Esophagus muscularis mucosa (tissue), 4 donors: ENCODE measurements at regions not wholly inside any gene's neighbourhood (a gene's known extent, or its start where the extent isn't known, plus 50 kb on each side); places are given as distances from the start of the nearest gene placed in this dataset.

Experiments
- DNase-seq: peaks from one replicate; pipeline ENCODE4 v3.0.0-alpha.2; 2017; ENCODE audit errors: extremely low spot score
- H3K27ac ChIP-seq, 4 donors: fragments of 200-600 bp; sonication (generic); replicated peaks in 1 of 4; 1 replicate in 3 of 4; 2 replicates in 1 of 4; pipeline ENCODE4 v1.5.1; 2016 to 2019; ENCODE audit warnings: mild to moderate bottlenecking in 1 of 4
- H3K27me3 ChIP-seq, 4 donors: fragments of 200-600 bp; sonication (generic); one replicate each; pipeline versions ENCODE4 v1.5.1 to v1.6.0; 2016 to 2019
- H3K36me3 ChIP-seq, 4 donors: fragments of 200-600 bp; sonication (generic); one replicate each; pipeline ENCODE4 v1.5.1; 2016 to 2019
- H3K4me1 ChIP-seq, 4 donors: fragments of 200-600 bp; sonication (generic); one replicate each; pipeline ENCODE4 v1.5.1; 2016 to 2019
- H3K4me3 ChIP-seq, 4 donors: fragments of 200-600 bp; sonication (generic); 1 replicate in 2 of 4; 2 replicates in 2 of 4; pipeline ENCODE4 v1.5.1; 2016 to 2019; ENCODE audit warnings: mild to moderate bottlenecking in 4 of 4, moderate library complexity in 1 of 4
- H3K9me3 ChIP-seq, 4 donors: fragments of 200-600 bp; sonication (generic); 1 replicate in 3 of 4; 2 replicates in 1 of 4; pipeline ENCODE4 v1.5.1; 2016 to 2019
- CTCF ChIP-seq, 3 experiments: fragments of 200-600 bp in 2 of 3; fragments of 450-650 bp in 1 of 3; sonication (generic) in 2 of 3; IDR thresholded peaks; one replicate each; pipeline ENCODE4 v1.5.1; 2017 to 2019; ENCODE audit warnings: antibody characterized with exemption in 3 of 3, mild to moderate bottlenecking in 2 of 3, moderate library complexity in 1 of 3
- EP300 ChIP-seq: sonication (generic); formaldehyde crosslinking; IDR thresholded peaks from one replicate; pipeline ENCODE4 v1.6.1; 2017; ENCODE audit warnings: antibody characterized with exemption
- POLR2A ChIP-seq: fragments of 450-650 bp; IDR thresholded peaks from one replicate; pipeline ENCODE4 v1.6.1; 2017; ENCODE audit warnings: antibody characterized with exemption, moderate library complexity, mild to moderate bottlenecking, low read depth
- POLR2AphosphoS5 ChIP-seq, 2 donors: sonication (generic); formaldehyde crosslinking; IDR thresholded peaks; one replicate each; pipeline ENCODE4 v1.6.1; 2017; ENCODE audit warnings: antibody characterized with exemption in 2 of 2
- WGBS: methylation state at CpG from one replicate; pipeline ENCODE4 v1.1.5; 2018; 5-methylcytosine and 5-hydroxymethylcytosine counted together
- intact Hi-C: fragments of 100-400 bp; cut with DNase I; formaldehyde crosslinking; loops from one replicate; pipeline ENCODE4 v1.15.1; 2023

DNA sequence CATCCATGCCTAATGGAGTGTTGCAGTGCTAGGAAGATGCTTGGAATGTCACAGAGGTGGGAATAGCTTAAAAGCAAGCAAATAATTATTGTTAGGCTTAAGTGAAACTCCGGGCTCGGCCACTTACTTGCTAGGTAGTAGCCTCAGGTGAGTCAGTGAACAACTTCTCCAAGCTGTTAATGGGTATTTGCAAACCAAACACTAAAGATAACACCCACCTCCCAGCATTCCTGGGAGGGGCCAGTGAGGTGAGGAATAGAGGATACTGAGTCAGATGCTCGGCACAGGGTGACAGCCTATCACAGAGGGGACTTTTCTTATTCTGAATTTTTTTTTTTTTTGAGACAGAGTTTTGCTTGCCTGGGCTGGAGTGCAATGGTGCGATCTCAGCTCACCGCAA lies 151.2 kb upstream of the RFLNA start:
- Histone ChIP-seq H3K4me3 (no peak overlapping the region), H3K27me3 (no peaks in the 10 kb centered on the region), H3K4me1 (peaks cover 0 to 4% (median 2%) of the 10 kb centered on the region in 4 donors), H3K27ac (no peak overlapping the region), H3K36me3 (no peaks in the 10 kb centered on the region), H3K9me3 (peaks cover 0 to 9% (median 3%) of the 10 kb centered on the region in 4 donors)
- WGBS: 96% methylated on average over 5 of the region's 5 CpGs
- no peak for TF ChIP-seq POLR2A
- no peak for TF ChIP-seq CTCF (IDR thresholded peaks at IDR 0.05)
- TF ChIP-seq POLR2AphosphoS5 (IDR thresholded peaks at IDR 0.05): no peak
- no peak for TF ChIP-seq EP300
- no peak for DNase-seq
- intact Hi-C loops: no loop called here

GRCh38 chr12:124144531-124145194 lies 150.2 kb upstream of the RFLNA start:
- TF ChIP-seq POLR2AphosphoS5 (IDR thresholded peaks at IDR 0.05) (no peak), CTCF (IDR thresholded peaks at IDR 0.05) (no peak), EP300 (no peak), POLR2A (no peak)
- peaks cover 0 to 10% (median 7%) of the 10 kb centered on the region in 4 donors for H3K4me1 ChIP-seq
- no peak for DNase-seq
- 77% methylated on average over 9 of the region's 9 CpGs for WGBS
- no peaks in the 10 kb centered on the region for H3K36me3 ChIP-seq
- intact Hi-C loops: no loop called here
- no peaks in the 10 kb centered on the region for H3K27me3 ChIP-seq
- peaks cover 0 to 9% (median 3%) of the 10 kb centered on the region in 4 donors for H3K9me3 ChIP-seq
- no peak overlapping the region for H3K4me3 ChIP-seq
- no peak overlapping the region for H3K27ac ChIP-seq

DNA sequence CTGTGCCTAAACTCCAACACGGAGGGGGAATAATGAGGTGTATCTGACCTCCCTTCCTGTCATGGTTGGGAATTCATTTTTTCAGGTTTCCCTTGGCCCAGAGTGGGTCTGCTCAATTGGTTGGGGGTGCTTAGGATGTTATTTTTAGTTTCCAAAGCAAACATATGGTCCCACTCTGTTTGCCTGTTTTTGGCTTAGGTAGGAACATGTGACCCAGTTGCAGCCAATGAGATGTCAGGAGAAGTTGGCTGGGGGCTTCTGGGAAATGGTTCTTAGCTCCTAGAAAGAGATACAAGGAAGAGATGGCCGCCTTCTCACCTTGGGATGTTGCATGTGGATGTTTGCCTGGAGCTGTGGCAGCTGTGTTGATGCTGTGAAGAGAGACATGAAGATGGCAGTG lies 147.9 kb upstream of the RFLNA start:
- H3K9me3 ChIP-seq: peaks cover 0 to 9% (median 3%) of the 10 kb centered on the region in 4 donors
- WGBS: 100% methylated on average over 2 of the region's 2 CpGs
- TF ChIP-seq CTCF (IDR thresholded peaks at IDR 0.05): no peak
- no peak for TF ChIP-seq POLR2A
- no peak for TF ChIP-seq EP300
- no peak for TF ChIP-seq POLR2AphosphoS5 (IDR thresholded peaks at IDR 0.05)
- no peak overlapping the region for H3K27ac ChIP-seq
- intact Hi-C loops: no loop called here
- H3K4me3 ChIP-seq: no peak overlapping the region
- H3K27me3 ChIP-seq: no peaks in the 10 kb centered on the region
- H3K4me1 ChIP-seq: peaks cover 0 to 10% (median 7%) of the 10 kb centered on the region in 4 donors
- no peaks in the 10 kb centered on the region for H3K36me3 ChIP-seq
- DNase-seq: no peak

GRCh38 chr12:124147575-124147974 lies 147.3 kb upstream of the RFLNA start:
- Histone ChIP-seq H3K36me3 (no peaks in the 10 kb centered on the region), H3K27ac (no peak overlapping the region), H3K27me3 (no peaks in the 10 kb centered on the region), H3K4me1 (peaks cover 0 to 10% (median 7%) of the 10 kb centered on the region in 4 donors), H3K4me3 (no peak overlapping the region), H3K9me3 (peaks cover 0 to 4% (median 2%) of the 10 kb centered on the region in 4 donors)
- 59% methylated on average over 6 of the region's 6 CpGs for WGBS
- TF ChIP-seq POLR2AphosphoS5 (IDR thresholded peaks at IDR 0.05) (no peak), CTCF (IDR thresholded peaks at IDR 0.05) (no peak), EP300 (no peak), POLR2A (no peak)
- DNase-seq: no peak
- intact Hi-C loops: no loop called here
